WTC11 (cell line): ENCODE measurements at regions not wholly inside any gene's neighbourhood (a gene's known extent, or its start where the extent isn't known, plus 50 kb on each side); places are given as distances from the start of the nearest gene placed in this dataset.
"Not testable (repeated sequence)": the region's sequence is repeated elsewhere in the genome, so short reads cannot be mapped to it uniquely, and the experiment has no call there.

Source experiments
- ATAC-seq: fragments of 200-7000 bp; cut with Tn5 transposase; 2 replicates; pipeline ENCODE4 v1.10.0; 2021; ENCODE audit warnings: mild to moderate bottlenecking, moderate library complexity
- CTCF ChIA-PET: fragments of 300-600 bp; sonication (Branson Sonifier 250); formaldehyde crosslinking; loops from one replicate; lab custom pipeline; 2021; ENCODE audit warnings: antibody characterized with exemption; lab: Charles Lee
- POLR2A ChIA-PET: fragments of 350-600 bp; sonication (Branson Sonifier 250); formaldehyde crosslinking; loops from one replicate; lab custom pipeline; 2021; ENCODE audit warnings: antibody characterized with exemption; lab: Charles Lee
- DNase-seq: peaks from one replicate; pipeline ENCODE4 v3.0.0; 2021; ENCODE audit warnings: low spot score
- H3K27ac Mint-ChIP-seq: 2 replicates; pipeline ENCODE4 v1.8.0; 2021; ENCODE audit warnings: mixed read lengths
- H3K27me3 Mint-ChIP-seq: 2 replicates; pipeline ENCODE4 v1.8.0; 2021; ENCODE audit warnings: low read depth, mild to moderate bottlenecking, moderate library complexity, mixed read lengths
- H3K36me3 Mint-ChIP-seq: 2 replicates; pipeline ENCODE4 v1.8.0; 2021; ENCODE audit warnings: mixed read lengths
- H3K4me1 Mint-ChIP-seq: 2 replicates; pipeline ENCODE4 v1.8.0; 2022; ENCODE audit warnings: mixed read lengths
- H3K4me3 Mint-ChIP-seq: 2 replicates; pipeline ENCODE4 v1.8.0; 2021; ENCODE audit warnings: mild to moderate bottlenecking, moderate library complexity, mixed read lengths
- H3K9me3 Mint-ChIP-seq: 2 replicates; pipeline ENCODE4 v1.8.0; 2021; ENCODE audit warnings: mixed read lengths
- CBFB ChIP-seq: sonication (generic); formaldehyde crosslinking; IDR thresholded peaks from 2 replicates; pipeline ENCODE4 v1.8.1; 2022; ENCODE audit warnings: mild to moderate bottlenecking, low read depth, missing genetic modification reagents
- GRHL2 ChIP-seq: fragments of 250-450 bp; sonication (Bioruptor Pico); IDR thresholded peaks from 2 replicates; pipeline ENCODE4 v1.8.0; 2022; ENCODE audit warnings: mild to moderate bottlenecking, moderate library complexity; ENCODE audit not compliant: insufficient replicate concordance, severe bottlenecking
- GTF2I ChIP-seq: fragments of 250-450 bp; sonication (Bioruptor Pico); conservative IDR thresholded peaks from 2 replicates; pipeline ENCODE4 v1.4.0; 2021; ENCODE audit warnings: mild to moderate bottlenecking
- KAT7 ChIP-seq: sonication (generic); formaldehyde crosslinking; IDR thresholded peaks from 2 replicates; pipeline ENCODE4 v1.8.1; 2023; ENCODE audit warnings: missing genetic modification reagents, mild to moderate bottlenecking, borderline replicate concordance
- NR1H2 ChIP-seq: sonication (generic); formaldehyde crosslinking; IDR thresholded peaks from 2 replicates; pipeline ENCODE4 v1.9.0; 2021; ENCODE audit warnings: mild to moderate bottlenecking, moderate library complexity, missing genetic modification reagents
- NR3C1 ChIP-seq: sonication (generic); formaldehyde crosslinking; conservative IDR thresholded peaks from 2 replicates; pipeline ENCODE4 v1.8.1; 2023; ENCODE audit warnings: low read depth, mild to moderate bottlenecking, missing genetic modification reagents
- SMAD4 ChIP-seq: sonication (generic); formaldehyde crosslinking; IDR thresholded peaks from 2 replicates; pipeline ENCODE4 v1.8.0; 2022; ENCODE audit warnings: mild to moderate bottlenecking, missing genetic modification reagents
- TP53 ChIP-seq: sonication (generic); formaldehyde crosslinking; IDR thresholded peaks from 2 replicates; pipeline ENCODE4 v1.8.1; 2023; ENCODE audit warnings: mild to moderate bottlenecking, missing genetic modification reagents
- TF ChIP-seq, protein P1 (sequence below): sonication (generic); formaldehyde crosslinking; conservative IDR thresholded peaks from 2 replicates; pipeline ENCODE4 v1.8.1; 2023; ENCODE audit warnings: mild to moderate bottlenecking, low read depth, missing genetic modification reagents, moderate library complexity
- TF ChIP-seq, protein P2 (sequence below): fragments of 250-450 bp; sonication (Bioruptor Pico); IDR thresholded peaks from 2 replicates; pipeline ENCODE4 v1.9.0; 2021; ENCODE audit warnings: moderate library complexity, mild to moderate bottlenecking, inconsistent platforms, borderline replicate concordance
- TF ChIP-seq, protein P3 (sequence below): fragments of 250-450 bp; sonication (Bioruptor Pico); IDR thresholded peaks from 2 replicates; pipeline ENCODE4 v1.9.0; 2021; ENCODE audit warnings: mild to moderate bottlenecking, borderline replicate concordance
- TF ChIP-seq, protein P4 (sequence below): sonication (generic); formaldehyde crosslinking; IDR thresholded peaks from 2 replicates; pipeline ENCODE4 v1.8.0; 2023; ENCODE audit warnings: missing genetic modification reagents, mild to moderate bottlenecking, borderline replicate concordance

DNA sequence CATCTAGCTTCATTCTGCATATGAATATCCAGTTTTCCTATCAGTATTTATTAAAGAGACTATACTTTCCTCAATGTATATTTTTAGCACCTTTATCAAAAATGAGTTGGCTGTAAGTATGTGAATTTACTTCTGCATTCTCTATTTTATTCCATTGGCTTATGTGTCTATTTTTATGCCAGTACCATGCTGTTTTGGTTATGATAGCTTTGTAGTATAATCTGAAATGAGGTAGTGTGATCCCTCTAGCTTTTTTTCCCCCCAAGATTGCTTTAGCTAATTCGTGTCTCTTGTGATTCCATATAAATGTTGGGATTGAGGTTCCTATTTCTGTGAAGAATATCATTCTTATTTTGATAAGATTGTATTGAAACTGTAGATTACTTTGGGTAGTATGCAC is 469.1 kb upstream of the MAP3K7 start:
- H3K4me1 Mint-ChIP-seq = peaks cover 7% of the 10 kb centered on the region
- H3K4me3 Mint-ChIP-seq = no peak overlapping the region
- ChIA-PET POLR2A (no interaction called here), CTCF (no interaction called here)
- no peak overlapping the region for H3K27ac Mint-ChIP-seq
- DNase-seq (no peak), ATAC-seq (no peak)
- H3K9me3 Mint-ChIP-seq = peaks cover 39% of the 10 kb centered on the region
- H3K27me3 Mint-ChIP-seq = no peaks in the 10 kb centered on the region
- peaks cover 19% of the 10 kb centered on the region for H3K36me3 Mint-ChIP-seq
- no peak for TF ChIP-seq GRHL2
- no peak for TF ChIP-seq CBFB (CRISPR knock-in tag)
- TF ChIP-seq NR3C1 (CRISPR knock-in tag) = no peak
- TF ChIP-seq, protein P1, sequence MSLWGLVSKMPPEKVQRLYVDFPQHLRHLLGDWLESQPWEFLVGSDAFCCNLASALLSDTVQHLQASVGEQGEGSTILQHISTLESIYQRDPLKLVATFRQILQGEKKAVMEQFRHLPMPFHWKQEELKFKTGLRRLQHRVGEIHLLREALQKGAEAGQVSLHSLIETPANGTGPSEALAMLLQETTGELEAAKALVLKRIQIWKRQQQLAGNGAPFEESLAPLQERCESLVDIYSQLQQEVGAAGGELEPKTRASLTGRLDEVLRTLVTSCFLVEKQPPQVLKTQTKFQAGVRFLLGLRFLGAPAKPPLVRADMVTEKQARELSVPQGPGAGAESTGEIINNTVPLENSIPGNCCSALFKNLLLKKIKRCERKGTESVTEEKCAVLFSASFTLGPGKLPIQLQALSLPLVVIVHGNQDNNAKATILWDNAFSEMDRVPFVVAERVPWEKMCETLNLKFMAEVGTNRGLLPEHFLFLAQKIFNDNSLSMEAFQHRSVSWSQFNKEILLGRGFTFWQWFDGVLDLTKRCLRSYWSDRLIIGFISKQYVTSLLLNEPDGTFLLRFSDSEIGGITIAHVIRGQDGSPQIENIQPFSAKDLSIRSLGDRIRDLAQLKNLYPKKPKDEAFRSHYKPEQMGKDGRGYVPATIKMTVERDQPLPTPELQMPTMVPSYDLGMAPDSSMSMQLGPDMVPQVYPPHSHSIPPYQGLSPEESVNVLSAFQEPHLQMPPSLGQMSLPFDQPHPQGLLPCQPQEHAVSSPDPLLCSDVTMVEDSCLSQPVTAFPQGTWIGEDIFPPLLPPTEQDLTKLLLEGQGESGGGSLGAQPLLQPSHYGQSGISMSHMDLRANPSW (CRISPR knock-in tag) = no peak
- TF ChIP-seq, protein P2, sequence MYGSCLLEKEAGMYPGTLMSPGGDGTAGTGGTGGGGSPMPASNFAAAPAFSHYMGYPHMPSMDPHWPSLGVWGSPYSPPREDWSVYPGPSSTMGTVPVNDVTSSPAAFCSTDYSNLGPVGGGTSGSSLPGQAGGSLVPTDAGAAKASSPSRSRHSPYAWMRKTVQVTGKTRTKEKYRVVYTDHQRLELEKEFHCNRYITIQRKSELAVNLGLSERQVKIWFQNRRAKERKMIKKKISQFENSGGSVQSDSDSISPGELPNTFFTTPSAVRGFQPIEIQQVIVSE = no peak
- TF ChIP-seq KAT7 (CRISPR knock-in tag) = no peak
- TF ChIP-seq NR1H2 (CRISPR knock-in tag) = no peak
- no peak for TF ChIP-seq TP53 (CRISPR knock-in tag)
- TF ChIP-seq, protein P3, sequence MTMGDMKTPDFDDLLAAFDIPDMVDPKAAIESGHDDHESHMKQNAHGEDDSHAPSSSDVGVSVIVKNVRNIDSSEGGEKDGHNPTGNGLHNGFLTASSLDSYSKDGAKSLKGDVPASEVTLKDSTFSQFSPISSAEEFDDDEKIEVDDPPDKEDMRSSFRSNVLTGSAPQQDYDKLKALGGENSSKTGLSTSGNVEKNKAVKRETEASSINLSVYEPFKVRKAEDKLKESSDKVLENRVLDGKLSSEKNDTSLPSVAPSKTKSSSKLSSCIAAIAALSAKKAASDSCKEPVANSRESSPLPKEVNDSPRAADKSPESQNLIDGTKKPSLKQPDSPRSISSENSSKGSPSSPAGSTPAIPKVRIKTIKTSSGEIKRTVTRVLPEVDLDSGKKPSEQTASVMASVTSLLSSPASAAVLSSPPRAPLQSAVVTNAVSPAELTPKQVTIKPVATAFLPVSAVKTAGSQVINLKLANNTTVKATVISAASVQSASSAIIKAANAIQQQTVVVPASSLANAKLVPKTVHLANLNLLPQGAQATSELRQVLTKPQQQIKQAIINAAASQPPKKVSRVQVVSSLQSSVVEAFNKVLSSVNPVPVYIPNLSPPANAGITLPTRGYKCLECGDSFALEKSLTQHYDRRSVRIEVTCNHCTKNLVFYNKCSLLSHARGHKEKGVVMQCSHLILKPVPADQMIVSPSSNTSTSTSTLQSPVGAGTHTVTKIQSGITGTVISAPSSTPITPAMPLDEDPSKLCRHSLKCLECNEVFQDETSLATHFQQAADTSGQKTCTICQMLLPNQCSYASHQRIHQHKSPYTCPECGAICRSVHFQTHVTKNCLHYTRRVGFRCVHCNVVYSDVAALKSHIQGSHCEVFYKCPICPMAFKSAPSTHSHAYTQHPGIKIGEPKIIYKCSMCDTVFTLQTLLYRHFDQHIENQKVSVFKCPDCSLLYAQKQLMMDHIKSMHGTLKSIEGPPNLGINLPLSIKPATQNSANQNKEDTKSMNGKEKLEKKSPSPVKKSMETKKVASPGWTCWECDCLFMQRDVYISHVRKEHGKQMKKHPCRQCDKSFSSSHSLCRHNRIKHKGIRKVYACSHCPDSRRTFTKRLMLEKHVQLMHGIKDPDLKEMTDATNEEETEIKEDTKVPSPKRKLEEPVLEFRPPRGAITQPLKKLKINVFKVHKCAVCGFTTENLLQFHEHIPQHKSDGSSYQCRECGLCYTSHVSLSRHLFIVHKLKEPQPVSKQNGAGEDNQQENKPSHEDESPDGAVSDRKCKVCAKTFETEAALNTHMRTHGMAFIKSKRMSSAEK (CRISPR knock-in tag) = no peak
- TF ChIP-seq GTF2I = no peak; the same call in 1 of the 2 replicates
- TF ChIP-seq, protein P4, sequence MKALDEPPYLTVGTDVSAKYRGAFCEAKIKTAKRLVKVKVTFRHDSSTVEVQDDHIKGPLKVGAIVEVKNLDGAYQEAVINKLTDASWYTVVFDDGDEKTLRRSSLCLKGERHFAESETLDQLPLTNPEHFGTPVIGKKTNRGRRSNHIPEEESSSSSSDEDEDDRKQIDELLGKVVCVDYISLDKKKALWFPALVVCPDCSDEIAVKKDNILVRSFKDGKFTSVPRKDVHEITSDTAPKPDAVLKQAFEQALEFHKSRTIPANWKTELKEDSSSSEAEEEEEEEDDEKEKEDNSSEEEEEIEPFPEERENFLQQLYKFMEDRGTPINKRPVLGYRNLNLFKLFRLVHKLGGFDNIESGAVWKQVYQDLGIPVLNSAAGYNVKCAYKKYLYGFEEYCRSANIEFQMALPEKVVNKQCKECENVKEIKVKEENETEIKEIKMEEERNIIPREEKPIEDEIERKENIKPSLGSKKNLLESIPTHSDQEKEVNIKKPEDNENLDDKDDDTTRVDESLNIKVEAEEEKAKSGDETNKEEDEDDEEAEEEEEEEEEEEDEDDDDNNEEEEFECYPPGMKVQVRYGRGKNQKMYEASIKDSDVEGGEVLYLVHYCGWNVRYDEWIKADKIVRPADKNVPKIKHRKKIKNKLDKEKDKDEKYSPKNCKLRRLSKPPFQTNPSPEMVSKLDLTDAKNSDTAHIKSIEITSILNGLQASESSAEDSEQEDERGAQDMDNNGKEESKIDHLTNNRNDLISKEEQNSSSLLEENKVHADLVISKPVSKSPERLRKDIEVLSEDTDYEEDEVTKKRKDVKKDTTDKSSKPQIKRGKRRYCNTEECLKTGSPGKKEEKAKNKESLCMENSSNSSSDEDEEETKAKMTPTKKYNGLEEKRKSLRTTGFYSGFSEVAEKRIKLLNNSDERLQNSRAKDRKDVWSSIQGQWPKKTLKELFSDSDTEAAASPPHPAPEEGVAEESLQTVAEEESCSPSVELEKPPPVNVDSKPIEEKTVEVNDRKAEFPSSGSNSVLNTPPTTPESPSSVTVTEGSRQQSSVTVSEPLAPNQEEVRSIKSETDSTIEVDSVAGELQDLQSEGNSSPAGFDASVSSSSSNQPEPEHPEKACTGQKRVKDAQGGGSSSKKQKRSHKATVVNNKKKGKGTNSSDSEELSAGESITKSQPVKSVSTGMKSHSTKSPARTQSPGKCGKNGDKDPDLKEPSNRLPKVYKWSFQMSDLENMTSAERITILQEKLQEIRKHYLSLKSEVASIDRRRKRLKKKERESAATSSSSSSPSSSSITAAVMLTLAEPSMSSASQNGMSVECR = no peak
- TF ChIP-seq SMAD4 (CRISPR knock-in tag) = no peak

DNA sequence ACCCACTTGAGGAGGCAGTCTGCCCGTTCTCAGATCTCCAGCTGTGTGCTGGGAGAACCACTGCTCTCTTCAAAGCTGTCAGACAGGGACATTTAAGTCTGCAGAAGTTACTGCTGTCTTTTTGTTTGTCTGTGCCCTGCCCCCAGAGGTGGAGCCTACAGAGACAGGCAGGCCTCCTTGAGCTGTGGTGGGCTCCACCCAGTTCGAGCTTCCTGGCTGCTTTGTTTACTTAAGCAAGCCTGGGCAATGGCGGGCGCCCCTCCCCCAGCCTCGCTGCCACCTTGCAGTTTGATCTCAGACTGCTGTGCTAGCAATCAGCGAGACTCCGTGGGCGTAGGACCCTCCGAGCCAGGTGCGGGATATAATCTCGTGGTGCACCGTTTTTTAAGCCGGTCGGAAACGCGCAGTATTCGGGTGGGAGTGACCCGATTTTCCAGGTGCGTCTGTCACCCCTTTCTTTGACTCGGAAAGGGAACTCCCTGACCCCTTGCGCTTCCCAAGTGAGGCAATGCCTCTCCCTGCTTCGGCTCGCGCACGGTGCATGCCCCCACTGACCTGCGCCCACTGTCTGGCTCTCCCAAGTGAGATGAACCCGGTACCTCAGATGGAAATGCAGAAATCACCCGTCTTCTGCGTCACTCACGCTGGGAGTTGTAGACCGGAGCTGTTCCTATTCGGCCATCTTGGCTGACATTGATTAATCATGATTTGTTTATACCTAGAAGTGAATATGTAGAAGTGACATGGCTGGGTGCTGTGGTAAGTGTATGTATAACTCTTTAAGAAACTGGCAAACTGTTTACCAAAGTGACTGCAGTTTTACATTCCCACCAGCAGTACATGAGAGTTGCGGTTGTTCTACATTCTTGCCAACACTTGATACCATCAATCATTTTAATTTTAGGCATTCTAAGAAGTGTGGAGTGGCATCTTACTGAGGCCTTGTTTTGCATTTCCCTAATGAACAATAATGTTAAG is 465.9 kb upstream of the MAP3K7 start:
- POLR2A ChIA-PET, H3K27me3 Mint-ChIP-seq, DNase-seq, CTCF ChIA-PET, H3K4me1 Mint-ChIP-seq: not testable (repeated sequence)
- Mint-ChIP-seq H3K36me3 (peaks cover 22% of the 10 kb centered on the region), H3K4me3 (peak overlapping the region; percentile 67), H3K27ac (peak overlapping the region; percentile 86), H3K9me3 (peaks cover 44% of the 10 kb centered on the region)
- peak; percentile 46; the same call in 1 of the 2 replicates for ATAC-seq
